Prostate gland (tissue), 2 donors: ENCODE measurements at regions not wholly inside any gene's neighbourhood (a gene's known extent, or its start where the extent isn't known, plus 50 kb on each side); places are given as distances from the start of the nearest gene placed in this dataset.

Experiments used
- CTCF ChIP-seq, 4 experiments: fragments of 200-600 bp in 2 of 4; fragments of 450-650 bp in 2 of 4; sonication (generic) in 2 of 4; IDR thresholded peaks; 1 replicate in 3 of 4; 2 replicates in 1 of 4; pipeline ENCODE4 v1.5.1; 2016 to 2019; ENCODE audit warnings: antibody characterized with exemption in 4 of 4, mild to moderate bottlenecking in 2 of 4, moderate library complexity in 2 of 4
- POLR2AphosphoS5 ChIP-seq: sonication (generic); formaldehyde crosslinking; IDR thresholded peaks from one replicate; pipeline ENCODE4 v1.6.1; 2017; ENCODE audit warnings: antibody characterized with exemption

GRCh38 chr9:2320114-2320513, 301.5 kb upstream of the VLDLR start:
- TF ChIP-seq CTCF (IDR thresholded peaks at IDR 0.05) = no peak
- no peak for TF ChIP-seq POLR2AphosphoS5
